ENCODE measurements at regions not wholly inside any gene's neighbourhood (a gene's known extent, or its start where the extent isn't known, plus 50 kb on each side); places are given as distances from the start of the nearest gene placed in this dataset.

DNA sequence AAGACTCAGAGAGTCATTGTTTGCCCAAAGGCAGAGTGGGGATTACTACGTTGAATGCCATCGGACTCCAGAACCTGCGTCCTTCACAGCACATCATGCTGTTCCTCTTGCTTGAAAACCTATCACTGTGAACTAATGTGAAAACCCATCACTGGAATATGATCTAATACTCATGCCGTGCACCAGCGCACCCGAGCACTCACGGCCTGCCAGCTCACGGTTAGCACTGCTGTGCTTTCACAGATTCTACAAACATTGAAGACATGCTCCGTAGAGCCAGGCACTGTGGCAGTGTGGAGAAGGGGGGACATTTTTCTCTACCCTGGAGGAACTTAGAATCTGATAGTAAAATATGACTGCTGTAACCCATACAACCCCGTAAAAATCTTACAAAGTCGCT lies 350.4 kb downstream of the C16orf95 start:
- Mint-ChIP-seq H3K9me3 (peaks cover 9% of the 10 kb centered on the region), H3K36me3 (ENCODE audit: low read depth) (no peaks in the 10 kb centered on the region), H3K4me3 (no peak overlapping the region), H3K27ac (no peak overlapping the region), H3K4me1 (peaks cover 70% of the 10 kb centered on the region), H3K27me3 (ENCODE audit: low read depth, poor library complexity) (peaks cover 33% of the 10 kb centered on the region)
- no peak for DNase-seq
- TF ChIP-seq, protein P1, sequence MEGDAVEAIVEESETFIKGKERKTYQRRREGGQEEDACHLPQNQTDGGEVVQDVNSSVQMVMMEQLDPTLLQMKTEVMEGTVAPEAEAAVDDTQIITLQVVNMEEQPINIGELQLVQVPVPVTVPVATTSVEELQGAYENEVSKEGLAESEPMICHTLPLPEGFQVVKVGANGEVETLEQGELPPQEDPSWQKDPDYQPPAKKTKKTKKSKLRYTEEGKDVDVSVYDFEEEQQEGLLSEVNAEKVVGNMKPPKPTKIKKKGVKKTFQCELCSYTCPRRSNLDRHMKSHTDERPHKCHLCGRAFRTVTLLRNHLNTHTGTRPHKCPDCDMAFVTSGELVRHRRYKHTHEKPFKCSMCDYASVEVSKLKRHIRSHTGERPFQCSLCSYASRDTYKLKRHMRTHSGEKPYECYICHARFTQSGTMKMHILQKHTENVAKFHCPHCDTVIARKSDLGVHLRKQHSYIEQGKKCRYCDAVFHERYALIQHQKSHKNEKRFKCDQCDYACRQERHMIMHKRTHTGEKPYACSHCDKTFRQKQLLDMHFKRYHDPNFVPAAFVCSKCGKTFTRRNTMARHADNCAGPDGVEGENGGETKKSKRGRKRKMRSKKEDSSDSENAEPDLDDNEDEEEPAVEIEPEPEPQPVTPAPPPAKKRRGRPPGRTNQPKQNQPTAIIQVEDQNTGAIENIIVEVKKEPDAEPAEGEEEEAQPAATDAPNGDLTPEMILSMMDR (IDR thresholded peaks at IDR 0.05) = no peak

DNA sequence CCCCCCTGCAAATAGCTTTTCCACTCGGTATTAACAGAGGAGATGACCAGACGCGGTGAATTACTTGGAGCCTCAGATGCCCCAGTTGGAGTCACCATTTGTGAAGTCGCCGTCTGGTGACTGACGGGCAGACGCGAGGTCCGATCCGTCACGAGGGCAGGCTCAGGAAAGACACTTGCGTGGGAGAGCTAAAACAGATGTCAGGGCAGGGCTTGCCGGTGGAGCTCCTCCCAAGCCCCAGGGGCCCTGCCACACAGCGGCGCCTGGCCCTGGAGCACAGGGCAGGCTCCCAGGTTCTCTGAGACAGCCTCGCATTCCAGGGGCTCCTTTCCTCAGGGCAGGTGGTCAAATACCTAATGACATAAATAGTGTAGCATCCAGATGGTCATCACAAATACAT lies 348.3 kb downstream of the C16orf95 start:
- H3K4me3 Mint-ChIP-seq = no peak overlapping the region
- peaks cover 11% of the 10 kb centered on the region for H3K36me3 Mint-ChIP-seq (ENCODE audit: low read depth)
- no peak overlapping the region for H3K27ac Mint-ChIP-seq
- peaks cover 26% of the 10 kb centered on the region for H3K9me3 Mint-ChIP-seq
- DNase-seq = no peak
- H3K4me1 Mint-ChIP-seq = peaks cover 50% of the 10 kb centered on the region
- TF ChIP-seq, protein P1 (IDR thresholded peaks at IDR 0.05) = no peak
- peaks cover 24% of the 10 kb centered on the region for H3K27me3 Mint-ChIP-seq (ENCODE audit: low read depth, poor library complexity)

DNA sequence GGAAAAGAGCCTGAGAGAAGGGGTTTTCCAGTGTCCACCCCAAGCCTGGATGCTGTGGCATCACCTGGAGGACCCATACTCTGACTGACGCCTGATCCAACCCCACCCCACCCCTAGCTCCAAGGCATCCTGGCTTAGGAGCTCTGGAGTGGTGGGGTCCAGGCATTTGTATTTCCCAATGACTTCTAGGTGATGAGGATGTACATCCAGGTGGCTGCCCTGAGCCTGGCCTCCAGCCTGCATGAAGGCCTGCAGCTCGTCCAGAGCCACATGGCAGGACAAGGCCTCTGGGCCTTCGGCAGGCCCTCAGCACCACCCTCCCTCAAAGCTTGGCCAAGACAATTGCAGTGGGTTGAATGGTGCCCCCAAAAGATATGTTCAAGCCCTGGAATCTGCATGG lies 347.5 kb downstream of the C16orf95 start:
- H3K36me3 Mint-ChIP-seq (ENCODE audit: low read depth) = peaks cover 11% of the 10 kb centered on the region
- DNase-seq = no peak
- no peak overlapping the region for H3K4me3 Mint-ChIP-seq
- no peak overlapping the region for H3K27ac Mint-ChIP-seq
- peaks cover 41% of the 10 kb centered on the region for H3K4me1 Mint-ChIP-seq
- TF ChIP-seq, protein P1 (IDR thresholded peaks at IDR 0.05) = no peak
- peaks cover 35% of the 10 kb centered on the region for H3K9me3 Mint-ChIP-seq
- H3K27me3 Mint-ChIP-seq (ENCODE audit: low read depth, poor library complexity) = peaks cover 24% of the 10 kb centered on the region

DNA sequence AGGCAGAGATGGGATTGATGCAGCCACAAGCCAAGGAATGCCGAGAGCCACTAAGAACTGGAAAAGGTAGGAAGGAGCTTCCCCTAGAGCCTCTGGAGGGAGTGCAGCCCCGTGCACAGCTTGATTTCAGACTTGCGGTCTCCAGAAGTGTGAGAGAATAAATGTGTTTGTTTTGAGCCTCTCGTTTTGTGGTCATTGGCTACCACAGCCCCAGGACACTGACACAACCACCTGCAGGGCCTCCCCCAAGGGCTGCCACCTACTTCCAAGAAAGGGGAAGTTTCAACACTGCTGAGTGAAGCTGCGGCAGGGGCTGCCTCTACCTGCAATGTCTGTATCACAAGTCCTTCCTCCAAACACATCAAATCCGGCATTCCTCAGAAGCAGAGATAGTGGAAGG lies 346.9 kb downstream of the C16orf95 start:
- peaks cover 39% of the 10 kb centered on the region for H3K4me1 Mint-ChIP-seq
- H3K4me3 Mint-ChIP-seq = no peak overlapping the region
- DNase-seq = no peak
- peaks cover 24% of the 10 kb centered on the region for H3K27me3 Mint-ChIP-seq (ENCODE audit: low read depth, poor library complexity)
- peaks cover 15% of the 10 kb centered on the region for H3K36me3 Mint-ChIP-seq (ENCODE audit: low read depth)
- peaks cover 39% of the 10 kb centered on the region for H3K9me3 Mint-ChIP-seq
- H3K27ac Mint-ChIP-seq = no peak overlapping the region
- TF ChIP-seq, protein P1 (IDR thresholded peaks at IDR 0.05) = no peak

DNA sequence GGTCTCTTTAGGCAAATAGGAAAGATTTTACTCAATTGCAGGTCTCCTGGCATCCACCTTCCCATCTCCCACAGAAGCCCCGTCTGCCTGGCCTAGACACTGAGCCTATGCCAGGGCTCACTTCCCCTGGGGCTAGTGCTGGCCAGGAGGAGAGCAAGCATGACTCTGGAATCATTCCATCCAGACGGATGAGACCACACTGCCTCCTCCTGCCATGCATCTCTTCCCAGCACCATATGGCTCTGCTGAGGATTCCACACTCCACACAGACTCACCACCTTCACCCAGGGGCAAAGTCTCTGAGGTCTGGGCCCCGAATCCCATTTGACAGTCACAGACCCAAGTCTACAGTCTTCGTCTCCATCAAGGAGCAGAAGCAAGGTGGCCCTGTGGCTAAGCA lies 346.5 kb downstream of the C16orf95 start:
- Mint-ChIP-seq H3K27ac (no peak overlapping the region), H3K4me3 (no peak overlapping the region), H3K36me3 (ENCODE audit: low read depth) (peaks cover 16% of the 10 kb centered on the region), H3K9me3 (peaks cover 40% of the 10 kb centered on the region), H3K27me3 (ENCODE audit: low read depth, poor library complexity) (peaks cover 21% of the 10 kb centered on the region), H3K4me1 (peaks cover 39% of the 10 kb centered on the region)
- DNase-seq = no peak
- TF ChIP-seq, protein P1 (IDR thresholded peaks at IDR 0.05) = no peak

DNA sequence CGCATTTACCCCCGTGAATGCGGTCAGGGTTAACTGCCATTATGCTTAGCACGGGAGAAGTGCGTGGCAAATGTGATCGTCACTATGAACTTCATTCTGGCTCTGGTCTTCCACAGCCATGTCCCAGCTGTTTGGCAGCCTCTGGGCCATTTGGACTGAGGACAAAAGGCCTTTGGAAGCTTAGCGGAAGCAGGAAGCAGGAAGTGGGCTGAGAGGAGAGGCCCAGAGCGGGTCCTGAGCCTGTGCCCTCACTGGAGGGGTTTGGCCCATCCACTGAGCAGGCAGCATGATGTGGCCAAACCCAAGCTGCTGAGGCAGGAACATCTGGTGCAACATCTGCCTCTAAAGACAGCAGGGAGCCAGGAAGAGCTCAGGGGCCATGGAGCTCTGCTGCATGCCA lies 345.9 kb downstream of the C16orf95 start:
- H3K4me3 Mint-ChIP-seq = no peak overlapping the region
- no peak for DNase-seq
- peaks cover 39% of the 10 kb centered on the region for H3K4me1 Mint-ChIP-seq
- H3K9me3 Mint-ChIP-seq = peaks cover 40% of the 10 kb centered on the region
- no peak overlapping the region for H3K27ac Mint-ChIP-seq
- H3K27me3 Mint-ChIP-seq (ENCODE audit: low read depth, poor library complexity) = peaks cover 17% of the 10 kb centered on the region
- TF ChIP-seq, protein P1 (IDR thresholded peaks at IDR 0.05) = no peak
- H3K36me3 Mint-ChIP-seq (ENCODE audit: low read depth) = peaks cover 16% of the 10 kb centered on the region

Measured in nephron progenitor cell (in vitro differentiated cells).